Fibroblast of mammary gland (primary cell): ENCODE measurements at regions not wholly inside any gene's neighbourhood (a gene's known extent, or its start where the extent isn't known, plus 50 kb on each side); places are given as distances from the start of the nearest gene placed in this dataset.
"Not testable (repeated sequence)": the region's sequence is repeated elsewhere in the genome, so short reads cannot be mapped to it uniquely, and the experiment has no call there.

Experiments
- DNase-seq: peaks from one replicate; pipeline ENCODE4 v3.0.0-alpha.2; 2010; ENCODE audit warnings: low read depth
- H3K4me3 ChIP-seq: 2 replicates; pipeline ENCODE4 v1.5.1; 2011; ENCODE audit warnings: low read depth, mild to moderate bottlenecking, low read length, moderate library complexity; ENCODE audit not compliant: control insufficient read depth
- TF ChIP-seq, protein P1 (sequence below): conservative IDR thresholded peaks from 2 replicates; pipeline ENCODE4 v1.5.1; 2011; ENCODE audit warnings: low read depth, low read length, inconsistent platforms; ENCODE audit not compliant: control insufficient read depth, insufficient read depth

DNA sequence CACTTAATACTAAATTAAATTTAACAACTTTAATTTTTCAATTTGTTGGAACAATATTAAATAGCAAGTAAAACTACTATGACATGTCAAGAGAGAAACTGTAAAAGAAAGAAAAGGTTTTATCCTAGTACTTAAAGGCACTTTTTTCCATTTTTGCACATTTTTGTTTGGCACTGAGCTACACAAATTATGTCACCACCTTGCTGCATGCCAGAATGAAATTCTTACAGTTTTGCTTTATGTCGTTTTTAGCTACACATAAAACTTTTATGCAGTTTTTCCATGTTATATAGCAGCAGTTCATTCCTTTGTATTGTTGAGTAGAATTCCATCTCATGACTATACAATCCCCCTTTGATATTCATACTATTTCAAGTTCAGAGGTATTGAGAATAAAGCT is 99.1 kb upstream of the RXFP1 start:
- TF ChIP-seq, protein P1, sequence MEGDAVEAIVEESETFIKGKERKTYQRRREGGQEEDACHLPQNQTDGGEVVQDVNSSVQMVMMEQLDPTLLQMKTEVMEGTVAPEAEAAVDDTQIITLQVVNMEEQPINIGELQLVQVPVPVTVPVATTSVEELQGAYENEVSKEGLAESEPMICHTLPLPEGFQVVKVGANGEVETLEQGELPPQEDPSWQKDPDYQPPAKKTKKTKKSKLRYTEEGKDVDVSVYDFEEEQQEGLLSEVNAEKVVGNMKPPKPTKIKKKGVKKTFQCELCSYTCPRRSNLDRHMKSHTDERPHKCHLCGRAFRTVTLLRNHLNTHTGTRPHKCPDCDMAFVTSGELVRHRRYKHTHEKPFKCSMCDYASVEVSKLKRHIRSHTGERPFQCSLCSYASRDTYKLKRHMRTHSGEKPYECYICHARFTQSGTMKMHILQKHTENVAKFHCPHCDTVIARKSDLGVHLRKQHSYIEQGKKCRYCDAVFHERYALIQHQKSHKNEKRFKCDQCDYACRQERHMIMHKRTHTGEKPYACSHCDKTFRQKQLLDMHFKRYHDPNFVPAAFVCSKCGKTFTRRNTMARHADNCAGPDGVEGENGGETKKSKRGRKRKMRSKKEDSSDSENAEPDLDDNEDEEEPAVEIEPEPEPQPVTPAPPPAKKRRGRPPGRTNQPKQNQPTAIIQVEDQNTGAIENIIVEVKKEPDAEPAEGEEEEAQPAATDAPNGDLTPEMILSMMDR, result no peak
- DNase-seq, result no peak
- H3K4me3 ChIP-seq, result no peak overlapping the region

DNA sequence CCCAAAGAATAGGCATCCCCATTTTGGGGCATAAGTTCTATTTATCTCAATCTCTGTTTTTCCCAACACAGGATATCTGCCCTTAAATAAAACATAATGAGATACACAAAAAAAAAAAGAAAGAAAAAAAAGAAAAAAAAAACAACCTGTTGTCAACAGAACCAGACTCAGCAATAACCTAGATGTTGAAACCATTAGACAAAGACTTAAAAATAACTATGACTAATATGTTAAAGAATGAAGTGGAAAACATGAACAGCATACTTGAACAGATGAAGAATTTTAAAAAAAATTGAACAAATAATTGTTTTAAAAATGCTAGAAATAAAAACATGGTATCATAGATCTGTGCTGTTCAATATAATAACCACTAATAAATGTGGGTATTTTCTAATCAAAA is 93.4 kb upstream of the RXFP1 start:
- no peak overlapping the region for H3K4me3 ChIP-seq
- peak; percentile 52 for DNase-seq
- TF ChIP-seq, protein P1, result no peak

DNA sequence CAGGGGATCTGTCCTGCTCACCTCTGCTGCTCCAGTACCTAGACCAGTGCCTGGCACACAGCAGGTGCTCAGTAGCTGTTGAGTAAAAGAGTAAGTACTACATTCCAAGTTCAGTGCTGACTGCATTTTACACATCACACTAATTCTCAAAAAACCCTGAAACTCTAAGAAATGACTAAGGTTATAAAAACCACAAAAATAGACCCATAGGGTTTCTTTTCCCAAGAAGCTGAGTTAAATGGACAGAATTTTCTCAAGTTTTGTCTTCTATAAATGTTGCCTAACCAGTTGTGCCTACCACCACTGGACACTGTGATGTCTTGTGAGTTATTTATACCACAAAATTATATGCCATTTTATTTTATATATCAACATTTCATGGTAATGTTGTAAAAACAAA is 78.9 kb upstream of the RXFP1 start:
- TF ChIP-seq, protein P1, result no peak

DNA sequence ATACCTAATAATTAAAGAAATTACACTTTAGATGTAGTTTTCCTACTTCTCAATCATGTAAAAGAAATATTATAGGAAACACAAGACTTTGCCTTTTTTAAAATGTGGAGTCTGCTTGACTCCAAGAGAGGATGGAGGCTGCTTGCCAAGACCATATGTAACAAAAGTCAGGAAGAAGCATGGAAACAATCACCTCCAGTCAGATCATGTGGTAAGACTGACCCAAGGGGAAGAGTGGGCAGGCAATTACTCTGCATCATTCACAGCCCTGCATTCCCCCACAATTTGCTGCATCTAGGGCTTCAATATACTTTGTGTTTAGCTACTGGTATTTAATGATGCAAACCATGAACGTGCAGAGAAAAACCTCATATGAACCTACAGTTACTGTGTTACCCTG is 78.0 kb upstream of the RXFP1 start:
- H3K4me3 ChIP-seq, result no peak overlapping the region
- DNase-seq, result peak; percentile 68

More for the DNA sequence above, 78.9 kb upstream of the RXFP1 start:
- no peak overlapping the region for H3K4me3 ChIP-seq
- DNase-seq, result peak; percentile 35

DNA sequence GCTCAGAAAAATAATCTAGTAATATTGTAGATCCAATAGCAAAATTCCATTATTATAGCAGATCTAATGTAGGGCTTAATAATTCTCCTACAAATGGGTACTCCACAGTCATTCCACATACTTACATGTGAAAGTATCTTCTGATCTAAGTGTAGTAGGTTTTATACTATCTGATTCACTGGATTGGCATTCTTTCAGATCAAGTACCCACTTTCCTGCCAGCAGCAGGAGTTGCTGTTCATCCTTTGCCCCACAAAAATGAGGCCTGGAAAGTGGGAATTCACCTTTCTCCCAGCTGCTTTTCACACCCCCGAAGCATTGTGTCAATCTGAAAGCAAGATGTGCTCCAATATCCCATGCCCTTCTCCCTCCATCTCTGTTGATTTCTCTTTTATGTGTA is 77.1 kb upstream of the RXFP1 start:
- TF ChIP-seq, protein P1, result no peak
- H3K4me3 ChIP-seq, result no peak overlapping the region
- DNase-seq, result peak; percentile 44

More for the DNA sequence above, 78.0 kb upstream of the RXFP1 start:
- TF ChIP-seq, protein P1, result no peak

DNA sequence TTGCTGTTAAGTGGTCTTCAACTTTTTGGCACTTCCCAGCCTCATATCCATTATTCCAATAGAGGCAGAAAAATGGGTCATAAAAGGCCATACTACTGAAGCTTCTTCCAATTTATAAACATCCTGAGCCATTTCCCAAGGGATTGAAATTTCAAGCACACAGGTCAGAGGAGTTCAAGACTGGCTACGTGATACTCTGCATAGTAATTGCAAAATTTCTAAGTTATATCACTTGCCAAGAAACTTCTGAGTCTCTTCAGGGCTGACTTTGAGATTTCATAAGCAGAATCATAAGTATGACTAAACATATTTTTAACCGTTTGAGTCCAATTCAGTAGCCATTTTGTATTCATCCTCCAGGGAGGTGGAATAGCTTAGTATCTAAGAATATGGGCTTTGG is 75.6 kb upstream of the RXFP1 start:
- peak; percentile 95 for DNase-seq
- TF ChIP-seq, protein P1, result no peak
- no peak overlapping the region for H3K4me3 ChIP-seq

DNA sequence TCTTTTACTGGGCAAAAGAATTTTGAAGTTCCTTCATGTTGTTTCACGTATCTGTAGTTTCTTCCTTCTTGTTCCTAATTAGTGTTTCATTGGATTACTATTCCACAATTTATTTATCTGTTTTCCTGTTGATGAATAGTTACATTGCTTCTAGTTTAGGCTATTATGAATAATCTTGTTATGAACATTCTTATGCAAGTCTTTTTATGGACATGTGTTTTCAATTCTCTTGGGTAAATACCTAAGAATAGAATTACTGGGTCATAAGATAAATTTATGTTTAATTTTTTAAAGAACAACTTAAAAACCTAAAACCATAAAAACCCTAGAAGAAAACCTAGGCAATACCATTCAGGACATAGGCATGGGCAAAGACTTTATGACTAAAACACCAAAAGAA is 70.9 kb upstream of the RXFP1 start:
- no peak overlapping the region for H3K4me3 ChIP-seq
- DNase-seq, result peak; percentile 67
- TF ChIP-seq, protein P1, result no peak

DNA sequence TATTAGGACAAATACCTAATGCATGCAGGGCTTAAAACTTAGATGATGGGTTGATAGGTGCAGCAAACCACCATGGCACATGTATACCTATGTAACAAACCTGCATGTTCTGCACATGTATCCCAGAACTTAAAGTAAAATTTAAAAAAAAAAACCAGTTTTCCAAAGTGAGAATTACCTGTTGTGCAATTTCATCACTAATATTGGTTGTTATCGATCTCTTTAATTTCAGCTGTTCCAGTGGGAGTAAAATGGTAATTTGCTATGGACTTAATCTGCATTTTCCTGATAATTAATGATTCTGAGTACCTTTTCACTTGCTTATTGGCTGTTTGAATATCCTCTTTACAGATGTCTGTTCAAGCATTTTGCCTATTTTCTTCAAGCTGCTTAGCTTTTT is 69.6 kb upstream of the RXFP1 start:
- DNase-seq, result not testable (repeated sequence)

More for the DNA sequence above, 69.6 kb upstream of the RXFP1 start:
- not testable (repeated sequence) for H3K4me3 ChIP-seq
